NCI-H1092 treated with DMSO at 0.1 percent for 48 hours (cell line): ENCODE measurements at regions not wholly inside any gene's neighbourhood (a gene's known extent, or its start where the extent isn't known, plus 50 kb on each side); places are given as distances from the start of the nearest gene placed in this dataset.
A peak's percentile ranks its signal among the peaks of the same experiment; 100 is the strongest.
"Not testable (repeated sequence)": the region's sequence is repeated elsewhere in the genome, so short reads cannot be mapped to it uniquely, and the experiment has no call there.

Source experiments
- DNase-seq: peaks from one replicate; lab custom pipeline; 2025; lab: John Stamatoyannopoulos, UW

GRCh38 chr5:6321078-6321477 is 57.3 kb downstream of the MED10 start:
- DNase-seq = no peak

- DNase-seq = no peak
Measured at GRCh38 chr5:6319116-6319515, 59.2 kb downstream of the MED10 start.

DNA sequence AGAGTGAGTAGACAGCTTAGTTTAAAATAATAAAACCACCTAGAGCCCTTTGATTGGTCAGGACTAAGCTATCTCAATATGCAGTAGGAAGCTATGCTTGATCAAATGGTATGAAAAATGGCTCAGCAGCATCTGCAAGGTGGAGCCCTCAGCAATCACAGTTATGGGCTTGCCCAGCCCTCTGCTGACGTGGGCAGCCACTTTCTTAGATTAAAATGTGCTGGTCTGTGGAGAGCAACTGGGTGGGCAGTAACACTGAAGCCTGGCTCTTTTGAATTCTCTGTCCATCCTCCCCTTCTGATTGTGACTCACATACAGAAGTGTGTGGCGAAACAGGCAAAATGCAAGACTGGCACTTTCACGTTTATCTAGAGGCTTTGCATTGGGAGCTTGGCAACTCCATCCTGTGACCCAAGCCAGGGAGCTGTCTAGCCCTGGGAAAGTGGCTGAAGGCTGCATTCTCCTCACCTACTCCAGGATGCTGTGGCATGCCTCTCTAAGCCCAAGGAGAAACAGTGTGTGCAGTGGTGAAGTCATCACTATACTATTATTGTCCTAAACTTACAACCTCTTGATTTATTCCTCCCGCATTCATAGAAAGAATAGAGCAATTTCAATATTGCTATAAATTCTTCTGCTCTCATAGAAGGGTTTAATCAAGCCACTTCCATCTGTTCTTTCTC is 61.1 kb downstream of the MED10 start:
- DNase-seq = no peak

- no peak for DNase-seq
Measured at GRCh38 chr5:6315580-6315979, 62.8 kb downstream of the MED10 start.

DNA sequence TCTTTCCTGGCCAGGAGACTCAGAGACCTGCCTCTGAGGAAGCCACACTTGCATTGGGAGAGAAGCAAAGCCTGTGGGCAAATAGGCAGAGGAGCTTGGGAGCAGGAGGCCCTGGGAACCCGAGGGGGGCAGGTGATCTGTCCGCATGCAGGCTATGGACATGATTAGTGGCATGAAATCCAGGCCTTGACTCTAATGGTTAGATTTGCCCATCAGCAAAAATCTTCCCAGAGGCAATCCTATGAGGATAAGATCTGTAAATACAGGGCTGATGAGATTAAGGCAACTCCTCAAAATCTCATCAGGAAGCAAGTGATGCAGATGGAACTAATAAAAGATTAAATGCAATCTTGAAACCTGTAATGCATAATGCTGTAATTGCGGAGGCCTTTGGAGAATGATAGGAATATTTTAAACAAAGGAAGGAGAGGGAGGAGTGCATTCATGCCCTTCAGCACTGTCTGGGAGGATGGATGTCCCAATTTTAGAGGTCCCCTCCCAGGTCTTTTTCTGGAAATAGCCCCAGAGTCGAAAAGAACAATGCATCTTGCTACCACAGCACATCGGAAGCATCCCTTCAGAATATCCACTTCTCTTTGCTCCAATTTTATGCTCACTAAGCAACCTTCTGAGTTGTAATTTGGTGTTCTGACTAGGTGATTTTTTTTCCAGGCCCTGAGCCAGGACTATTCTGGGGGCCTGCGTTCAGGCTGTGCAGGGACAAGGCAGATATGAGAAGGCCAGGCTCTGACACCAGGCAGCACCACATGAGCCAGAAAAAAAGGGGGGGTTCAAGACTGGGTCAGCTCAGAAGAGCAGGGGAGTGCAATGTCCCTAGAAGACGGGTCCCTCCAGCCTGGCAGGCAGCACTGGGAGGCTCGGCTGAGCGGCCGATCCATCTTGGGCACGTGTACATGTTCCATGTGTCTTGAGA is 66.5 kb downstream of the MED10 start:
- DNase-seq = no peak

- no peak for DNase-seq
Measured at GRCh38 chr5:6309949-6310348, 68.4 kb downstream of the MED10 start.

- DNase-seq = no peak
Measured at GRCh38 chr5:6308683-6309082, 69.7 kb downstream of the MED10 start.

DNA sequence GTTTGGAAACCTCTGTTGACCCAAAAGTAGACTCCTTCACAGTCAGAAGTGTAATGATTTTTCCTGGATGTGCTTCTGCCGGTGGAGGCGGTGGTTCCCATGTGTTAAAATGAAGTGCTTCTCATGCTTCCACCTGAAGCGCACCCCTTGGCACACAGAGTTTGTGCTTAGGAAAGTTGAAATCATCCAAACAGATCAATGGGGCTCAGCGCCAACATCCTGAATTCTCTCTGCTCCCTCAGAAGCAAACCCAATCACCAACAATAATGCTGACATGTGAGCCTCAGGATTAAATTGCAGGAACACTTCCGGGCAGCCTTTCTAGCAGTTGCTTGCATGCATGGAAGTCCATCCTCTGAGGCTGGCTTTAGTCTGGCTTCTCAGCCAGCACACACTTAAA is 71.0 kb downstream of the MED10 start:
- peak; percentile 70 for DNase-seq

- no peak for DNase-seq
Measured at GRCh38 chr5:6305853-6306252, 72.5 kb downstream of the MED10 start.

DNA sequence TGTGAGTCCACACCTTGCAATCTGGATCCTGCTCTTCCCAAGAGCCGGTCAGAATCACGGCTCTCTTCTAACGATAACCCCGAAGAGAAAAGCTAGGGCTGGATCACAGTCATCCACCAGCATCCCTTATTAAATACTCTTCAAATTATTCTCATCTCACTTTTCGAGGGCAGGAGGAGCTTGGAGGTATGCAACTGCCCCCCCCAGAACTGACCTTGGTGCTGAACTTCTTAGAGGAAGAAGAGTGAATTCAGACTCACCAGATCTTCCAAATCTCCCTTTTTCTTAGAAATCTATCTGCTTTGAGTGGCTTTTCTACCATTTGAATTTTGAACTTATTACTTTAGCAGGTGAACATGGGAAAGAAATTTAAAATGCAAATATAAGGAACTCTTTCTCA is 75.7 kb downstream of the MED10 start:
- DNase-seq = no peak

- no peak for DNase-seq
Measured at GRCh38 chr5:6302075-6302474, 76.3 kb downstream of the MED10 start.

DNA sequence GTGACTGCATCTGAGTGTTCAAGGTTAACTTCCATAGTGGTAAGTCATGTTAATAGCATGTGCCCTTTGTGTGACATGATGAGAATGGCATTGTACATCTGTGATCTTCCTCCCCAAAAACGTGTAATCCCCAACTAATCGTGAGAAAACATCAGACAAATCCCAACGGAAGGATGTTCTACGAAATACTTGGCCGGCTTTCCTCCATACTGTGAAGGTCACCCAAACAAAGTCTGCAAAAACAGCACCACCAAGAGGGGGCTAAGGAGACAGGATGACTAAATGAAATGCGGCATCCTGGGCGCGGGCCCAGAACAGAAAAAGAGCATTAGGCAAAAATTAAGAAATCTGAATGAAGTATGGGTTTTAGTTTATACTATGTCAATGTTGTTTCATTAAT is 81.8 kb downstream of the MED10 start:
- no peak for DNase-seq

DNA sequence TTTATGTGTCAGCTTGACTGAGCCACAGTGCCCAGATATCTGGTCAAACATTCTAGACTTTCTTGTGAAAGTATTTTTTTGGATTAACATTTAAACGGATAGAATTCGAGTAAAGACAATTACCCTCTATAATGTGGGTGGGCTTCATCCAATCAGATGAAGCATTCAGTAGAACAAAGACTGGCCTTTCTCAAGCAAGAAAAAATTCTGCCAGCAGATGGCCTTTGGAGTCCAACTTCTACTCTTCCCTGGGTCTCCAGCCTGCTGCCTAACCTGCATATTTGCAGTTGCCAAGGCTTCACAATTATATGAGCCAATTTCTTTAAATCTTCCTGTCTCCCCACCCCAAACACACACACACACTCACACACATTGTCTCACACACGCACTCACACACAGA is 86.4 kb downstream of the MED10 start:
- DNase-seq = peak; percentile 65

DNA sequence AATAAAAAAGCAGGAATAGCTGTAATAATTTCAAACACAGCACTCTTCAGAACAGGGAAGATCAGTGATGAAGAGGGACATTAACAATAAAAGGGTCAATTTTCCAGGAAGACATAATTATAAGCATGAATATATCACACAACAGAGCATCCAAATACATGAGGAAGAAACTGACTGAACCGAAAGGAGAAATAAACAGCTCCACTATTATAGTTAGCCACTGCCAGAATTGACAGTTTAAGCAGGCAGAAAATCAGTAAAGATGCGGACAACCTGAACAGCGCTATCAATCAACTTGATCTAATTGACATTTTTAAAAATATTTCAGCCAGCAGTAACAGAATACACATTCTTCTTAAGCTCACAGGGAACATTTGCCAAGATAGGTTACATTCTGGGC is 89.1 kb downstream of the MED10 start:
- no peak for DNase-seq

DNA sequence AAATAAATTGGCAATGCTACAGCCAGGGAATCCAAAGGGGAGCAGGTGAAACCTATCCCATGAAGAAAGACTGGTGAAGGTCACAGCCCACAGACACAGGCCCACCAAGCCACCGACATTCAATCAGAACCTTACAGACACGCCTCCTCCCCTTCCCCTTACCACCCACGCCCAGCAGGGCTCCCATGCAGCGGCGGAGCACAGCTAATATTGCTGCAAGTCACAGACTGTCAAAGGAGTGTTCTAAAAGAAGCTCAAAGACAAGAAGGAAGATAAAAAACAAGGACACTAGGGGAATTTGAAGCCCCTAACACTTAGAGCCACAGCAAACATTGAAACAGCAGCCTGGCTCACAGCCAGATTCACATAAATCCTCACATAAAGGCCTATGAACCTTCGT is 91.2 kb downstream of the MED10 start:
- no peak for DNase-seq

DNA sequence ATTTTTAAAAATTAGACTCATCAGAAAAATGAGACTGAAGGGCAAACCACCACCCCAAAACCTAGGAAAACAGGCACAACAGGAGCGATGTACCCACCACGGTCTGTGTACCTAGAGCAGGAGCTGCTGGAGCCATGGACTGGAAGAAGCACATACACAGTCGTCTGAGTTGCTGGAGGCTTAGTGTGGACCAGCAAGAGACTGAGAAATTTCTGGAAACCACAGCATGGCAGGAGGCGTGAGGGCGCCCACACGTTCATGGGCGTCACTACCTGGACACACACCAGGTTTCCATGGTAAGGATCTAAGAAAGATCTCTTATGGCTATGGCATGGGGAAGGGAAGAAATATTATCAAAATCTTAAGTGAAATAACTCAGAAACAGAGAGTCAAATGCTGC is 91.9 kb downstream of the MED10 start:
- no peak for DNase-seq

GRCh38 chr5:6284491-6284890 is 93.9 kb downstream of the MED10 start:
- not testable (repeated sequence) for DNase-seq

GRCh38 chr5:6282352-6282751 is 96.0 kb downstream of the MED10 start:
- no peak for DNase-seq

GRCh38 chr5:6281818-6282217 is 96.5 kb downstream of the MED10 start:
- DNase-seq = no peak

GRCh38 chr5:6280425-6281100 is 97.8 kb downstream of the MED10 start:
- no peak for DNase-seq

DNA sequence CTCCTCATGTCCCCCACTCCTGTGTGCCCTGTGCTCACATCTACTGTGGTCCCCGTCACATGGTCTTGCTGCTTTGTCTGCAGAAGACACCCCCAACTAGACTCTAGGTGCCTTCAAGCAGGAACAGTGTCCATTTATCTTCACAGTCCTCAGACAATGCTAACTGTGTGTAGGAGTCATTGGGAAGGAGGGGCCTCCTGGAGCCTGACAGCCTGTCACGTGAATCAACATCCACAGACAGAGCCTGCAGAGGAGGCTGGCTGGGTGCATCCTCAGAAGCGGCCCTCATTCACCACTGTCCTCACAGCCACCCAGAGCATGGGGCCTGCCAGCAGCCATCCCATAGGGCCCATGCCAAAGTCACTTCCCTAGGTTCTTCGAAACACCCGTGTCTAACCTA is 98.7 kb downstream of the MED10 start:
- DNase-seq = no peak

DNA sequence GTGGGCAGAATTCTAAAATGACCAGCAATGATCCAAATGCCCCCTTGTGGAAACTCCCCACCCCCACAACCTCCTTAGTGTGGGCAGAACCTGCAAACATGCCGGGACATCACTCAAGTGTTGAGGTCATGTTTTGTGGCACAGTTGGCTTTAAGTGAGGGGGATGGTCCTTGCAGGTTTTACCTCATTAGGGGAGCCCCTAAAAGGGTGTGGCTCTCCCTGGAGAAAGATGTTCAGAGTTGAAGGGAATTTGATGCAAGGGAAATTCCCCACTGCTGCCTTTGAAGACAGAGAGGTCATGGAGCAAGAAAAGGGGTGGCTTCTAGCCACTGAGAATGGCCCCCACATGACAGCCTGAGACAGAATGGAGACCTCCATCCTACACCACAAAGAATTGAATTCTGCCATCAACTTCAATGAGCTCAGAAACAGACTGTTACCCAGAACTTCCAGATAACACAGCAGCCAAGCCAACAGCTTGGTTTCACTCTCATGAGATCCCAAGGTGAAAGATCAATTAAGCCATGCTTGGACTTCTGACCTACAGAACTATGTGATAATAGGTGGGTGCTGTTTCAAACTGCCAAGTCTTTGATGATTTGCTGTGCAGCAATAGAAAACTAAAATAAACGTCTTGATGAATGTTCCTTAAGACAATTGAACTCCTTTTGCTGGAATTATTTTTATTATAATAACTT is 103.4 kb downstream of the MED10 start:
- DNase-seq = no peak
